Hepatocyte (in vitro differentiated cells): ENCODE measurements at regions not wholly inside any gene's neighbourhood (a gene's known extent, or its start where the extent isn't known, plus 50 kb on each side); places are given as distances from the start of the nearest gene placed in this dataset.
A peak's percentile ranks its signal among the peaks of the same experiment; 100 is the strongest.

Experiments used
- DNase-seq: peaks from one replicate; pipeline ENCODE4 v3.0.0-alpha.2; 2016; ENCODE audit warnings: low spot score
- H2AFZ ChIP-seq: fragments of 200-600 bp; sonication (generic); 2 replicates; pipeline ENCODE4 v1.6.0; 2016; ENCODE audit warnings: antibody characterized with exemption, mild to moderate bottlenecking
- H3K27ac ChIP-seq: fragments of 200-600 bp; sonication (generic); 2 replicates; pipeline ENCODE4 v1.5.1; 2016; ENCODE audit warnings: mild to moderate bottlenecking
- H3K27me3 ChIP-seq: fragments of 200-600 bp; sonication (generic); 2 replicates; pipeline ENCODE4 v1.6.1; 2016
- H3K36me3 ChIP-seq: fragments of 200-600 bp; sonication (generic); replicated peaks from 2 replicates; pipeline ENCODE4 v1.5.1; 2016; ENCODE audit warnings: low read depth; ENCODE audit not compliant: insufficient read depth
- H3K4me1 ChIP-seq: fragments of 200-600 bp; sonication (generic); 2 replicates; pipeline ENCODE4 v1.5.1; 2016; ENCODE audit warnings: mild to moderate bottlenecking, moderate library complexity; ENCODE audit not compliant: insufficient read depth
- H3K4me2 ChIP-seq: fragments of 200-600 bp; sonication (generic); 2 replicates; pipeline ENCODE4 v1.6.0; 2016
- H3K4me3 ChIP-seq: fragments of 200-600 bp; sonication (generic); 2 replicates; pipeline ENCODE4 v1.5.1; 2016; ENCODE audit warnings: mild to moderate bottlenecking
- H3K79me2 ChIP-seq: fragments of 200-600 bp; sonication (generic); 2 replicates; pipeline ENCODE4 v1.6.0; 2017; ENCODE audit warnings: mild to moderate bottlenecking
- H3K9me2 ChIP-seq: fragments of 200-600 bp; sonication (generic); replicated peaks from 2 replicates; pipeline ENCODE4 v1.6.0; 2017; ENCODE audit warnings: mild to moderate bottlenecking; ENCODE audit not compliant: insufficient read depth
- H3K9me3 ChIP-seq: fragments of 200-600 bp; sonication (generic); 2 replicates; pipeline ENCODE4 v1.5.1; 2016; ENCODE audit warnings: low read depth, mild to moderate bottlenecking
- H4K20me1 ChIP-seq: fragments of 200-600 bp; sonication (generic); 2 replicates; pipeline ENCODE4 v1.6.0; 2016; ENCODE audit warnings: mild to moderate bottlenecking; ENCODE audit not compliant: insufficient read depth, poor library complexity, severe bottlenecking
- EZH2 ChIP-seq: fragments of 200-600 bp; sonication (generic); IDR thresholded peaks from 2 replicates; pipeline ENCODE4 v1.6.1; 2016; ENCODE audit warnings: antibody characterized with exemption, mild to moderate bottlenecking, borderline replicate concordance
- EZH2phosphoT487 ChIP-seq: fragments of 200-600 bp; sonication (generic); IDR thresholded peaks from one replicate; pipeline ENCODE4 v1.6.1; 2018; ENCODE audit warnings: antibody characterized with exemption, mild to moderate bottlenecking, low read depth, moderate library complexity; ENCODE audit not compliant: unreplicated experiment, severe bottlenecking
- WGBS: methylation state at CpG from one replicate; pipeline ENCODE4 v1.1.6; 2016; ENCODE audit warnings: low lambda C conversion rate; ENCODE audit errors: missing lambda C conversion rate; 5-methylcytosine and 5-hydroxymethylcytosine counted together
- TF ChIP-seq, protein P1 (sequence below): fragments of 200-600 bp; sonication (generic); IDR thresholded peaks from 2 replicates; pipeline ENCODE4 v1.5.1; 2016; ENCODE audit warnings: antibody characterized with exemption, mild to moderate bottlenecking; ENCODE audit not compliant: poor library complexity

DNA sequence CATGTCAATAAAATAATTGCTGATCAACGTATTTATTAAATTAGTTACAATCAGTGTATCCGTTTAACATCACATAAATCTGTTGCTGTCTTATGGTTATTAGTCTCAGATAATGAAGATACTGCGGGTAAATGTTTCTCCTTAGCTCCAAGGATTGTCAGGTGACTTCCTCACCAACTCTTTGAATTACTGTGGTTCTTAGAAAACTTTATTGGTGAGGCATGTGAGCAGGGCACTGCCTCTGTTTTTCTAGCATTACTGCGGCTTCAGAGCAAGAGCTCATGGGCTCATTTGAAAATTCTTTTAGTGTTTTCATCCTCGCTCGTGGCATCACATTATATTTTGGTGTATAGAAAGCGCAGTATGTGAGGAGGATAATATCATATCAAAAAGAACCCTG is 555.9 kb downstream of the LMO4 start:
- no peak overlapping the region for H3K27ac ChIP-seq
- 87% methylated on average over 7 of the region's 7 CpGs for WGBS

DNA sequence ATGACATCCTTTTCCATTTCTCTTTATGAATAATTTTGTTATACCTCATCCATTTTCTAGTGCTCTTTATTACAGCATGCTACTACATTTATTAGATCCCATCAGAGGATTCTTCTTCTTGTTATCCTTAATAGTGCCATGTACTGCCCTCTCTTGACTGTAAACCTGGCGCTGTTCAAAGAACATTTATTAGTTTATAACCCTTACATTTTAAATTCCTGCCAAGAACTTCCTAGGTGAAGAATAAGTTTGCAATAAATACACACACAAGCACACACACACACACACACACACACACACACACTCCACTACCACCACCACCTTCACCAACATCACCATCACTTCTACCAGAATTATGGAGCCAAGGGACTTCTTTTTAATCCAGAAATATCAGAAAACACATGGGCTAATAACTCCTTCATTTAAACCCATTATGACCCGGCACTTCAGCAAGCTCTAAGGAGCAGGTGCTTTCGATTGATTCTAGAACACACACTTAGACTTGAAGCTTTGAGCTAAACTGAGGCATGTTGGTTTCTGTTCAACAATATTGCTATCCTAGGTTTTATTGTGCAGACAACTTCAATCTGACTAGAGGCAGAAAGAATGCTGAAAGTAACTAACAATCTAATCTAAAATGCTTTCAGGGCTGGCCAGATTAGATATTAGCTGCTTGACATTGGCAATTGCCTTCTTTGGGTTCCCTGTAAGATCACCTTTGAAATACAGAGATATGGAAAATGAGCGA is 556.8 kb downstream of the LMO4 start:
- Histone ChIP-seq H3K4me1 (peaks cover 4% of the 10 kb centered on the region), H4K20me1 (no peaks in the 10 kb centered on the region), H3K79me2 (no peaks in the 10 kb centered on the region), H3K9me3 (no peaks in the 10 kb centered on the region), H3K9me2 (no peaks in the 10 kb centered on the region), H3K4me2 (no peak overlapping the region), H3K27me3 (no peaks in the 10 kb centered on the region), H3K36me3 (no peaks in the 10 kb centered on the region), H3K27ac (peak overlapping the region; percentile 47), H2AFZ (no peak overlapping the region), H3K4me3 (no peak overlapping the region)
- WGBS, result 83% methylated on average over 4 of the region's 4 CpGs
- TF ChIP-seq EZH2phosphoT487 (no peak), EZH2 (no peak)
- TF ChIP-seq, protein P1, sequence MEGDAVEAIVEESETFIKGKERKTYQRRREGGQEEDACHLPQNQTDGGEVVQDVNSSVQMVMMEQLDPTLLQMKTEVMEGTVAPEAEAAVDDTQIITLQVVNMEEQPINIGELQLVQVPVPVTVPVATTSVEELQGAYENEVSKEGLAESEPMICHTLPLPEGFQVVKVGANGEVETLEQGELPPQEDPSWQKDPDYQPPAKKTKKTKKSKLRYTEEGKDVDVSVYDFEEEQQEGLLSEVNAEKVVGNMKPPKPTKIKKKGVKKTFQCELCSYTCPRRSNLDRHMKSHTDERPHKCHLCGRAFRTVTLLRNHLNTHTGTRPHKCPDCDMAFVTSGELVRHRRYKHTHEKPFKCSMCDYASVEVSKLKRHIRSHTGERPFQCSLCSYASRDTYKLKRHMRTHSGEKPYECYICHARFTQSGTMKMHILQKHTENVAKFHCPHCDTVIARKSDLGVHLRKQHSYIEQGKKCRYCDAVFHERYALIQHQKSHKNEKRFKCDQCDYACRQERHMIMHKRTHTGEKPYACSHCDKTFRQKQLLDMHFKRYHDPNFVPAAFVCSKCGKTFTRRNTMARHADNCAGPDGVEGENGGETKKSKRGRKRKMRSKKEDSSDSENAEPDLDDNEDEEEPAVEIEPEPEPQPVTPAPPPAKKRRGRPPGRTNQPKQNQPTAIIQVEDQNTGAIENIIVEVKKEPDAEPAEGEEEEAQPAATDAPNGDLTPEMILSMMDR, result no peak
- no peak for DNase-seq

More for the DNA sequence above, 555.9 kb downstream of the LMO4 start:
- Histone ChIP-seq H3K27me3 (no peaks in the 10 kb centered on the region), H3K79me2 (no peaks in the 10 kb centered on the region), H4K20me1 (no peaks in the 10 kb centered on the region), H3K4me3 (no peak overlapping the region), H3K4me2 (no peak overlapping the region), H3K36me3 (no peaks in the 10 kb centered on the region), H3K4me1 (peaks cover 4% of the 10 kb centered on the region), H3K9me2 (no peaks in the 10 kb centered on the region), H3K9me3 (no peaks in the 10 kb centered on the region), H2AFZ (no peak overlapping the region)
- DNase-seq, result no peak
- no peak for TF ChIP-seq EZH2phosphoT487
- no peak for TF ChIP-seq EZH2
- TF ChIP-seq, protein P1, result no peak

DNA sequence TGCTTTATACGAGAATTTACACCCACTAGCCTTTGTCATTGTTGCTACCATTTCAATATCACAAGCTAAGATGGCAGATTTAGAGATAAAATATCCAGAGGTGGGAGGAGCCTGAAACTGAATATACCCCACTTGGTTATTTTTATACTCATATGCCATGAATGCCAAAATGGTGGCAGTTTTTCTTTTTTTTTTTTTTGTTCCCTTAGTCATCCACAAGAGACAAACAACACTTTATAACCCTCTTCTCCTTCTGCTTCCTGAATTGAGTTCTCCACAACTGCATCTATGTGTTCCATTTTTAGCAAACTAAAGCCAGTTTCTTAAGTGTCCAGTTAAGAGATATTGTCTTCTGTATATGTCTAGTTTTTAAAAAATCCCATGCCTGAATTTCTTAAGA is 558.4 kb downstream of the LMO4 start:
- no peaks in the 10 kb centered on the region for H3K9me3 ChIP-seq
- H3K36me3 ChIP-seq, result no peaks in the 10 kb centered on the region
- WGBS, result 88% methylated on average over 1 of the region's 1 CpG
- no peak for DNase-seq
- no peaks in the 10 kb centered on the region for H3K27me3 ChIP-seq
- H3K9me2 ChIP-seq, result no peaks in the 10 kb centered on the region
- no peak overlapping the region for H2AFZ ChIP-seq
- peaks cover 4% of the 10 kb centered on the region for H3K4me1 ChIP-seq
- H3K27ac ChIP-seq, result peak overlapping the region; percentile 64
- H3K79me2 ChIP-seq, result no peaks in the 10 kb centered on the region
- H3K4me3 ChIP-seq, result no peak overlapping the region
- no peak overlapping the region for H3K4me2 ChIP-seq
- TF ChIP-seq, protein P1, result no peak
- TF ChIP-seq EZH2 (no peak), EZH2phosphoT487 (no peak)
- no peaks in the 10 kb centered on the region for H4K20me1 ChIP-seq
